OCI-LY3 (cell line): ENCODE measurements at regions not wholly inside any gene's neighbourhood (a gene's known extent, or its start where the extent isn't known, plus 50 kb on each side); places are given as distances from the start of the nearest gene placed in this dataset.

Source experiments
- H2AFZ ChIP-seq: fragments of 200-600, 300-600 bp; shearing (Covaris generic); 2 replicates; pipeline ENCODE4 v1.6.0; 2014; ENCODE audit warnings: antibody characterized with exemption, low read depth, low read length
- H3K27ac ChIP-seq: fragments of 200-600, 300-600 bp; sonication (generic); 2 replicates; pipeline ENCODE4 v1.5.1; 2014; ENCODE audit warnings: mild to moderate bottlenecking, low read length, moderate library complexity, mixed read lengths
- H3K27me3 ChIP-seq: fragments of 200-600, 300-600 bp; sonication (generic); 2 replicates; pipeline ENCODE4 v1.6.1; 2014; ENCODE audit warnings: low read depth, low read length, mixed read lengths
- H3K36me3 ChIP-seq: fragments of 200-600, 300-600 bp; sonication (generic); replicated peaks from 2 replicates; pipeline ENCODE3; 2014; ENCODE audit warnings: low read depth, low read length, mixed read lengths
- H3K4me1 ChIP-seq: fragments of 300-600, 200-600 bp; sonication (generic); 2 replicates; pipeline ENCODE4 v1.6.1; 2014; ENCODE audit warnings: low read length, mixed read lengths
- H3K4me2 ChIP-seq: fragments of 200-600, 300-600 bp; sonication (generic); 2 replicates; pipeline ENCODE4 v1.6.1; 2014; ENCODE audit warnings: low read length, mixed read lengths
- H3K4me3 ChIP-seq: fragments of 300-600, 200-600 bp; sonication (generic); 2 replicates; pipeline ENCODE4 v1.5.1; 2014; ENCODE audit warnings: antibody characterized with exemption, mild to moderate bottlenecking, low read length, moderate library complexity
- H3K79me2 ChIP-seq: fragments of 300-600, 200-600 bp; shearing (Covaris generic); 2 replicates; pipeline ENCODE4 v1.6.1; 2014; ENCODE audit warnings: mild to moderate bottlenecking, low read length, mixed read lengths
- H3K9ac ChIP-seq: fragments of 300-600, 200-600 bp; shearing (Covaris generic); 2 replicates; pipeline ENCODE4 v1.6.0; 2014; ENCODE audit warnings: mild to moderate bottlenecking, low read length, moderate library complexity
- H3K9me3 ChIP-seq: fragments of 200-600, 300-600 bp; shearing (Covaris generic); 2 replicates; pipeline ENCODE4 v1.6.1; 2014; ENCODE audit warnings: low read length, mixed read lengths; ENCODE audit not compliant: insufficient read depth
- H4K20me1 ChIP-seq: fragments of 200-600, 300-600 bp; sonication (generic); 2 replicates; pipeline ENCODE4 v1.6.1; 2016; ENCODE audit warnings: low read length, mixed read lengths; ENCODE audit not compliant: insufficient read depth
- CTCF ChIP-seq: fragments of 200-600, 300-600 bp; sonication (generic); IDR thresholded peaks from 2 replicates; pipeline ENCODE4 v1.5.1; 2014; ENCODE audit warnings: antibody characterized with exemption, low read length, low read depth
- EZH2phosphoT487 ChIP-seq: fragments of 200-600 bp; shearing (Covaris generic); IDR thresholded peaks from 2 replicates; pipeline ENCODE4 v1.6.1; 2018; ENCODE audit warnings: antibody characterized with exemption, mixed run types, low read depth

- Histone ChIP-seq H3K27me3 (no peaks in the 10 kb centered on the region), H3K9me3 (no peaks in the 10 kb centered on the region), H3K4me1 (no peaks in the 10 kb centered on the region), H3K36me3 (no peaks in the 10 kb centered on the region), H3K4me3 (no peak overlapping the region), H3K9ac (no peak overlapping the region), H3K4me2 (no peak overlapping the region), H4K20me1 (no peaks in the 10 kb centered on the region), H2AFZ (no peak overlapping the region), H3K27ac (no peak overlapping the region), H3K79me2 (no peaks in the 10 kb centered on the region)
- TF ChIP-seq EZH2phosphoT487 (no peak), CTCF (no peak)
These were observed 361.5 kb downstream of the DSEL start for GRCh38 chr18:67154979-67155378.

GRCh38 chr18:67151366-67151765, 365.2 kb downstream of the DSEL start:
- Histone ChIP-seq H3K4me3 (no peak overlapping the region), H3K4me2 (no peak overlapping the region), H3K79me2 (no peaks in the 10 kb centered on the region), H3K36me3 (no peaks in the 10 kb centered on the region), H3K9me3 (no peaks in the 10 kb centered on the region), H3K27ac (no peak overlapping the region), H4K20me1 (no peaks in the 10 kb centered on the region), H2AFZ (no peak overlapping the region), H3K4me1 (no peaks in the 10 kb centered on the region), H3K9ac (no peak overlapping the region), H3K27me3 (no peaks in the 10 kb centered on the region)
- TF ChIP-seq CTCF (no peak), EZH2phosphoT487 (no peak)

GRCh38 chr18:67145586-67146292, 370.8 kb downstream of the DSEL start:
- Histone ChIP-seq H3K9me3 (no peaks in the 10 kb centered on the region), H3K27me3 (no peaks in the 10 kb centered on the region), H3K4me1 (no peaks in the 10 kb centered on the region), H3K9ac (no peak overlapping the region), H3K36me3 (no peaks in the 10 kb centered on the region), H3K79me2 (no peaks in the 10 kb centered on the region), H3K4me2 (peak overlapping the region; percentile 22; the same call in 1 of the 2 replicates), H4K20me1 (no peaks in the 10 kb centered on the region), H2AFZ (peak overlapping the region; percentile 50), H3K4me3 (no peak overlapping the region), H3K27ac (no peak overlapping the region)
- TF ChIP-seq CTCF (no peak), EZH2phosphoT487 (no peak)

- Histone ChIP-seq H3K4me3 (no peak overlapping the region), H3K9ac (no peak overlapping the region), H3K4me1 (no peaks in the 10 kb centered on the region), H3K4me2 (no peak overlapping the region), H3K79me2 (no peaks in the 10 kb centered on the region), H2AFZ (no peak overlapping the region), H3K27me3 (no peaks in the 10 kb centered on the region), H3K27ac (no peak overlapping the region), H3K36me3 (no peaks in the 10 kb centered on the region), H3K9me3 (no peaks in the 10 kb centered on the region), H4K20me1 (no peaks in the 10 kb centered on the region)
- TF ChIP-seq CTCF, result no peak
- no peak for TF ChIP-seq EZH2phosphoT487
These were observed 372.2 kb downstream of the DSEL start for GRCh38 chr18:67144329-67144728.
